ENCODE measurements at regions not wholly inside any gene's neighbourhood (a gene's known extent, or its start where the extent isn't known, plus 50 kb on each side); places are given as distances from the start of the nearest gene placed in this dataset.

- TF ChIP-seq ZFX (IDR thresholded peaks at IDR 0.05; ENCODE audit: borderline replicate concordance) = no peak
- TF ChIP-seq, protein P1, sequence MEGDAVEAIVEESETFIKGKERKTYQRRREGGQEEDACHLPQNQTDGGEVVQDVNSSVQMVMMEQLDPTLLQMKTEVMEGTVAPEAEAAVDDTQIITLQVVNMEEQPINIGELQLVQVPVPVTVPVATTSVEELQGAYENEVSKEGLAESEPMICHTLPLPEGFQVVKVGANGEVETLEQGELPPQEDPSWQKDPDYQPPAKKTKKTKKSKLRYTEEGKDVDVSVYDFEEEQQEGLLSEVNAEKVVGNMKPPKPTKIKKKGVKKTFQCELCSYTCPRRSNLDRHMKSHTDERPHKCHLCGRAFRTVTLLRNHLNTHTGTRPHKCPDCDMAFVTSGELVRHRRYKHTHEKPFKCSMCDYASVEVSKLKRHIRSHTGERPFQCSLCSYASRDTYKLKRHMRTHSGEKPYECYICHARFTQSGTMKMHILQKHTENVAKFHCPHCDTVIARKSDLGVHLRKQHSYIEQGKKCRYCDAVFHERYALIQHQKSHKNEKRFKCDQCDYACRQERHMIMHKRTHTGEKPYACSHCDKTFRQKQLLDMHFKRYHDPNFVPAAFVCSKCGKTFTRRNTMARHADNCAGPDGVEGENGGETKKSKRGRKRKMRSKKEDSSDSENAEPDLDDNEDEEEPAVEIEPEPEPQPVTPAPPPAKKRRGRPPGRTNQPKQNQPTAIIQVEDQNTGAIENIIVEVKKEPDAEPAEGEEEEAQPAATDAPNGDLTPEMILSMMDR (IDR thresholded peaks at IDR 0.05) = no peak
- H3K27ac ChIP-seq = no peak overlapping the region
These were observed 728.5 kb upstream of the ADAMTS16 start for GRCh38 chr5:4411664-4412063.

DNA sequence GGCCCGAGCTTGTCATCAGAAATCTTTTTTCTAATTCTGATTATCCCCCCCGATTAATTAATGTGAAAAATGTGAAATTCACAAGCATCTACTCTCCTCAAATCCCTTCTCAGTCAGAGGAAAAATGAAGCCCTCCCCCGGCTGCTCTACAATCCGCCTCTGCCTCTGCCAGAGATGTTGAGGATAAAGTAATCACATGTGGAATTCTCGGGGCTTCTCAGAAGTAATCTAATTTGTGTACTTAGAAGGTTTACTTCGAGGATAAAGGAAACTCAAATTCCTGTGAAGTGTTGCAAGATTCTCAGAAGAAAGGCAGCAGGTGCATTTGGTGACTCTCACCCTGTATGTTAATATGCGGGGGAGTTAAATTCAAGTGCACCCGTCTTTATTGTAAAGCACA lies 726.1 kb upstream of the ADAMTS16 start:
- no peak overlapping the region for H3K27ac ChIP-seq

DNA sequence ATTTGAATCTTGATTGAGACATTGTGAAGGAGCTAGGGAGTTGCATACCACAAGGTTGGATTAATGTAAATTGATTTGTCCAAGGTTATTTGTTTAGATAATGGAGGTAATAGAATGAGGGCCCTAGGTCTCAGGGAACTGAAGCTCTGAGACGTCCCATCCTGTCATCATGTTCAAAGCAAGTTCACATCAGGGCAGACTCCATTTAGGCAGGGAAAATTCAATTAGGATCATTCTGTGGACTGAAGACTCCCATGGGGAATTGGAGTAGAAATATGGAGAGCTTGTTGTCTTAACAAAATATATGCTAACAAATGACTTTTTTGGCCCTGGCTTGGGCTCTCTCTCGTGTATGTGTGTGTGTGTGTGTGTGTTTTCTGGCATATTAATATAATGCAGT lies 722.0 kb upstream of the ADAMTS16 start:
- no peak for TF ChIP-seq ZFX (IDR thresholded peaks at IDR 0.05; ENCODE audit: borderline replicate concordance)
- TF ChIP-seq, protein P1 (IDR thresholded peaks at IDR 0.05) = no peak
- no peak overlapping the region for H3K27ac ChIP-seq

More for the DNA sequence above, 726.1 kb upstream of the ADAMTS16 start:
- TF ChIP-seq, protein P1 (IDR thresholded peaks at IDR 0.05) = no peak
- TF ChIP-seq ZFX (IDR thresholded peaks at IDR 0.05; ENCODE audit: borderline replicate concordance) = no peak

- no peak for TF ChIP-seq ZFX (IDR thresholded peaks at IDR 0.05; ENCODE audit: borderline replicate concordance)
- TF ChIP-seq, protein P1 (IDR thresholded peaks at IDR 0.05) = no peak
These were observed 720.8 kb upstream of the ADAMTS16 start for GRCh38 chr5:4419281-4419680.

GRCh38 chr5:4420177-4420576 lies 720.0 kb upstream of the ADAMTS16 start:
- no peak for TF ChIP-seq ZFX (IDR thresholded peaks at IDR 0.05; ENCODE audit: borderline replicate concordance)
- TF ChIP-seq, protein P1 (IDR thresholded peaks at IDR 0.05) = no peak
- no peak overlapping the region for H3K27ac ChIP-seq

More at GRCh38 chr5:4419281-4419680, 720.8 kb upstream of the ADAMTS16 start:
- no peak overlapping the region for H3K27ac ChIP-seq

GRCh38 chr5:4420681-4421080 lies 719.4 kb upstream of the ADAMTS16 start:
- no peak overlapping the region for H3K27ac ChIP-seq
- TF ChIP-seq, protein P1 (IDR thresholded peaks at IDR 0.05) = no peak
- no peak for TF ChIP-seq ZFX (IDR thresholded peaks at IDR 0.05; ENCODE audit: borderline replicate concordance)

GRCh38 chr5:4422247-4422646 lies 717.9 kb upstream of the ADAMTS16 start:
- H3K27ac ChIP-seq = no peak overlapping the region
- TF ChIP-seq, protein P1 (IDR thresholded peaks at IDR 0.05) = no peak
- TF ChIP-seq ZFX (IDR thresholded peaks at IDR 0.05; ENCODE audit: borderline replicate concordance) = no peak

Data from 22Rv1 (cell line).